ENCODE measurements at regions not wholly inside any gene's neighbourhood (a gene's known extent, or its start where the extent isn't known, plus 50 kb on each side); places are given as distances from the start of the nearest gene placed in this dataset.
"Not testable (repeated sequence)": the region's sequence is repeated elsewhere in the genome, so short reads cannot be mapped to it uniquely, and the experiment has no call there.

DNA sequence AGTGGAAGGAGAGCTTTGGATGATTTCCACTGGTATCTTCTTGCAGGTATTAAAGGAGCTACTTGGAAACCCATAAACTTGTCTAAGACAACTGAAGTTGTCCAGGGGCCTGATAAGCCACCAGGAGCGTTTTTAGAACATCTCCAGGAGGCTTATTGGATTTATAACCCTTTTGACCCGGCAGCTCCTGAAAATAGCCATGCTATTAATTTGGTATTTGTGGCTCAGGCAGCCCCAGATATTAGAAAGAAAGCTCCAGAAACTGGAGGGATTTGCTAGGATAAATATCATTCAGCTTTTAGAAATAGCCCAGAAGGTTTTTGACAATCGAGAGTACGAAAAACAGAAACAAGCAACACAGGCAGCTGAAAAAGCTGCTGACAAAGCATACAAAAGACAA lies 461.0 kb upstream of the HTR1E start:
- DNase-seq (ENCODE audit: low read depth in 2 of 2), result no peak

DNA sequence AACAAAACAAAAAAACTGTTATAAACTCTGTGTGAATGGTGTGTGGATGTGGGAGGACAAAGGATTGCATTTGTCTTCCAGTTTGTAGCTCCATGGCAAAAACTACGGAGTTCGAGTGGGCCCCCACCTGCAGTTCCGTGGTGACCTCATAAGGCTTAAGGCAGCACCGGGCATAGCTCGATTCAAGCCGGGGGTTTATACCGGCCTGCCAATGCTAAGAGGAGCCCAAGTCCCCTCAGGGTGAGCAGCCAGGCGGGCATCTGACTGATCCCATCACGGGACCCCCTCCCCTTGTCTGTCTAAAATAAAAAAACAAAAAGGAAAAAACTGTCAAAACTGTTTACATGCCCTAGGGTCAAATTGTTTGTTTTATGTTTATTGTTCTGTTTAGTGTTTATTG lies 463.2 kb upstream of the HTR1E start:
- no peak for DNase-seq (ENCODE audit: low read depth in 2 of 2)

DNA sequence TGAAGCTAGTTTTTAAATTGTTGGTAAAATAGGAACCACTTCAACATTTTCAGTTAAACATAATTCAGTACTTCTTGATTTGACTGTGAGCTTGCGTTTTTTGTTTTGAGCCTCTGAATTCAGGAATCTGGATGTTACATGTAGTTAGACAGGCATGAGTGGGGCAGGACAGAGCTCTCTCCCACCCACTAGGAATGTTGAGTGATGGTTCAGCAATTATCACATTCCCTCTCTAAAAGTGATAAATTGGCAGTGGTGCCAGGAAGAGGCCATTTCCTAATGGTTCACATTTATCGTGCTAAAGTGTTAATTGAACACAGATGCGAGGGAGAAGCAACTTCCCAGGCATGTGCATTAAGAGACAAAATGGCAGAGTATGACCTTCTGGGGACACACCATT lies 465.5 kb upstream of the HTR1E start:
- no peak for DNase-seq (ENCODE audit: low read depth in 2 of 2)

DNA sequence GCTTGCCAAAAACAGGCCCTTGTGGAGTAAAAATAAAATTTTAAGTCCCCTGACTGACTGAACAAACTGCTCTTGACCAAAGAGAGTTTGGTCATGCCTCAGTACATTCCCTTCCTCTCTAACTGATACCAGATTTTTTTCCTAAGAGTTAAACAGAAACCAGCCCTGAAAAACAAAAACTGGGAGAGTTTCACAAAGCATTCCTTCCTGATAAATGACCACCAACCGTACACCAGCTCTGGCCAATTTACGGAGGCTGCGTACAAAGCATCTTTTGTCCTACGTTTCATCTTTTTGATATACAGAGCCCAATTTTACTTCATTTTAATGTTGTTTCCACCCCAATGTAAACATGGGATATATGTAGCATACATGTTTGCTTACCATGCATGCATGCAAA lies 477.4 kb upstream of the HTR1E start:
- no peak for DNase-seq (ENCODE audit: low read depth in 2 of 2)

DNA sequence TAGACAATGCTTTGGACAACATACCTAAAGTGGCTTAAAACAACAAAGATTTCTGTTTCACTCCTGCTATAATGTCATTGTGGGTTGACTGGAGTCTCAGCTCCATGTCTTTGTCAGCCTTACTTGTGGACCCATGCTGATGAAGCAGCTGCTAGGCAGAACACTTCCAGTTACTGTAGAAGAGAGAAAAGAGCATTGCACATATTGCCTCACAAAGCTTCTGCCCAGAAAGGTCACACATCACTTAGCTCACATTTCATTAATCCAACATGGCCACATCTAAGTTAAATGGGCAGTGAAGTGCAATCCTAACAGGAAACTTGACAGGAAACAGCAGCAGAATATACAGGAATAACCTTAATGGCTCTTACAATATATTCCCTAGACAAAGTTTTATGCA lies 480.5 kb upstream of the HTR1E start:
- no peak for DNase-seq (ENCODE audit: low read depth in 2 of 2)

DNA sequence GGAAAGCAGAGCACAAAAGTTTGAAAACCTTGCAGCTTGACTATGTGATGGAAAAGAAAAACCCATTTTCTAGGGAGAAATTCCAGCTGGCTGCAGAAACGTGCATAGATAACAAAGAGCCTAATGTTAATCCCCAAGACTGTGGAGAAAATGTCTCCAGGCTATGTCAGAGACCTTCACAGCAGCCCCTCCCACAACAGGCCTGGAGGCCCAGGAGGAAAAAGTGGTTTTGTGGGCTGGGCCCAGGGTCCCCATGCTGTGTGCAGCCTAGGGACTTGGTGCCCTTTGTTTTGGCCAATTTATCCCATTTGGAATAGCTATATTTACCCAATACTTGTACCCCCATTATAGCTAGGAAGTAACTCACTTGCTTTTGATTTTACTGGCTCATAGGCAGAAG lies 484.1 kb upstream of the HTR1E start:
- DNase-seq (ENCODE audit: low read depth in 2 of 2), result no peak

DNA sequence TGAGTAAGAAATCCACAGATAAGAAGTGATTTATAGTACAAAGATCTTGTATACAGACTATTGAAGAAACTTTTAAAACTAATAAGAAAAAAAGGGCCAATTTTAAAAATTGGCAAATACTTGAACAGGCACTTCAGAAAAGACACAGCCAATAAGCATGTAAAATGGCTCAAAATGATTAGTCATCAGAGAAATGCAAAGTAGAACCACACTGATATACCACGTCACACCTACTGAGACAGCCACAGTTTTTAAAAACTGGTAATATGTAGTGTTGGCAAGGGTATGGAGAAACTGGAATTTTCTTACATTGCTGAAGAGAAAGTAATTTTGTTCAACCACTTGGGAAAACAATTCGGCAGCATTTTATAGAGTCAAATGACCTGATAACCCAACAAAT lies 488.9 kb upstream of the HTR1E start:
- no peak for DNase-seq (ENCODE audit: low read depth in 2 of 2)

DNA sequence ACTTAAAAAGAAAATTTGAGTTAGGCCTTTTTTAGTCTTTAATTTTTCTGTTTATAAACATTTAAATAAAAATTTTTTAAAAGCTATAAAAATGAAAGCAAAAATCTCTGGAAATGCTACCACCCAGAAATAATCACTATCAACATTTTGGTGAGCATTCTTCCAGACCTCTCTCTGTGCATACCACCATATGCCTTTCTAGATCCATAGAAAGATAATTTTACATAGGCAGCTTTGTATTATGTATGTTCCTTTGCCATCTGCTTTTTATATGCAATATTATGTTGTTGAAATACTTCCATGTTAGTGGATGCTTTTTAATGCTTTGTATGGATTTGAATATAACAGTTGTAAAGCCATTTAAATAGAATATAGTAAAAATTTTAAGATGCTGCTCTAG lies 496.7 kb upstream of the HTR1E start:
- no peak for DNase-seq (ENCODE audit: low read depth in 2 of 2)

DNA sequence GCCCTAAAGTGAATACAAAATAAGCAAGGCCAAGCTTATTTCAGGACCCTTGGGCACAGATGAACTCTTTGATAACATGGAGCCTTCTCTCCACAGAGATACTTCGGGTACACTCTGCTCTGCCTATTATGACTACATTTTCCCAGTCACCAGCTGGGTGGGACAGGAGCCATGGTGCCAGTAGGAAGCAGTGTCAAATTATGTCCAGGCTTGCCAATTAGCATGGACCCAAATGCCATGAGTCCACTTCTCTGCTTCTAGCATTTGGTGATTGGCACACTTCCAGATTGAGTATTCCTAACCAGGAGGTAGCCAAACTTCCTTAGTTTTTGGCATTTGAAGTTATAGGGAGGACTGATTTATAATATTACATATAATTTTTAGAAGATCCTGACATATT lies 513.8 kb upstream of the HTR1E start:
- no peak for DNase-seq (ENCODE audit: low read depth in 2 of 2)

DNA sequence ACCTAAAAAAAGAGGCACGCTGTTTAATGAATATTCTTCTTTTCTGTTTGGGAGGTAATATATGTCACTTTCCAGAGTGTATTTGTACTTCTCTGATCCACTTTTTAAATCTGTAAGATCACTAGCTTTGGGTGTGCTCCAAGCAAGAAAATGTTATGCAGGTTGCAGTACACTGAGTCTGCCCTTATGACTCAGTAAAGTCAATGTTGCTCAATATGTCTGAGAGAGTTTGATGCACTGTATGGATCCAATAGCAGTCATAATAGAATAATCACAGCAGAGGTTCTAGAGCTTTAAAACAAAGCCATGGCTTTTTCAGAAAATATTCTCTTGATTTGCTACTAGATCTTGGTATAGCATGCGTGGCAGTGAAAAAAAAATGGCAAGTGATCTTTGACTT lies 525.3 kb upstream of the HTR1E start:
- no peak for DNase-seq (ENCODE audit: low read depth in 2 of 2)

DNA sequence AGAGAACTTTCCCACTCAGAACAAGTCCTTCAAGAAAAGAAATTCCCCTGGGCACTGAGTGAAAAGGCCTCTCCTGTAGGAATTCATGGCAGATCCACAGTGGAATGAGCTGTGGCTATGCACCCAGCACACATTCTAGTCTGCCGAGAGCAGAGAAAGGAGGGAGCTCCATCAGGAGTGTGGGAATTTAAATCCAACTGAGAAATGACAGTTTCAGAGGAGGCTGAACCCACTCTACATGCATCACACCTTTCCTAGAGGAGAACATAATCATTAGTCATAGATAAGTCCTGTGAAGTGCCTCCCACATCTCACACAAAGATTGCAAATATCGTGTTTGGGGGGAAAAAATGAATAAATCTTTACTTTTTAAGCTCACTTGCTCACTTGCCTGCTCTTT lies 530.2 kb upstream of the HTR1E start:
- no peak for DNase-seq (ENCODE audit: low read depth in 2 of 2)

DNA sequence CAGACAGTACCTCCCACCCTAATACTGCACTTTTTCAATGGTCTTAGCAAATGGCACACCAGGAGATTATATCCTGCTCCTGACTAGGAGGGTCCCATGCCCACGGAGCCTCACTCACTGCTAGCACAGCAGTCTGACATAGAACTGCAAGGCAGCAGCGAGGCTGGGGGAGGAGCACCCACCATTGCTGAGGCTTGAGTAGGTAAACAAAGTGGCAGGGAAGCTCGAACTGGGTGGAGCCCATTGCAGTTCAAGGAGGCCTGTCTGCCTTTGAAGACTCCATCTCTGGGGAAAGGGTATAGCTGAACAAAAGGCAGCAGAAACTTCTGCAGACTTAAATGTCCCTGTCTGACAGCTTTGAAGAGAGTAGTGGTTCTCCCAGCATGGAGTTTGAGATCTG lies 544.5 kb upstream of the HTR1E start:
- not testable (repeated sequence) for DNase-seq (ENCODE audit: low read depth in 2 of 2)

DNA sequence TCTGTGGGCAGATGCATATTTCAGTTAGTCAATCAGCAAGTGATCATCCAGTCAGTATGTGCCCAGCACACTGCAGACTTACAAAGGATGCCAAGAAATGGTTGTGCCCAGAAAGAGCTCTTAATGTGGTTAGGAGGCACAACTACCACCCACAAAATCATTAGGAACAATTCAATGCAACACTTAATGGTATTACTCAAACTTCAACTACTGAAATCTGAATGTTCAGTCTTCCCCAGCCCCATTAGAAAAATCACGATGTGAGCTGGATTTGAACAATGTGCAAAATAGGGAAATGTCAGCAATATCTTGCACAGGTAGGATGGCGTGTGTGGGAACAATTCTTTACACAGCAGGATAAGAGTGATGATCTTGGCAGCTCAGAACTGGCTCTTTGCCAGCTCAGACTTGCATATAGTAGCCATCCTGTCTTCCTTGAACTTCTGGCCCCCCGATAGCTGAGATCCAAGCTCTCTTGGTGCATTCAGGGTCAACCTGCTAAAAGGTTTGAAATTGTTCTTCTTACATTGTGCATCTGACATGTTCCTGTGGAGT lies 556.7 kb upstream of the HTR1E start:
- DNase-seq (ENCODE audit: low read depth in 2 of 2), result no peak

DNA sequence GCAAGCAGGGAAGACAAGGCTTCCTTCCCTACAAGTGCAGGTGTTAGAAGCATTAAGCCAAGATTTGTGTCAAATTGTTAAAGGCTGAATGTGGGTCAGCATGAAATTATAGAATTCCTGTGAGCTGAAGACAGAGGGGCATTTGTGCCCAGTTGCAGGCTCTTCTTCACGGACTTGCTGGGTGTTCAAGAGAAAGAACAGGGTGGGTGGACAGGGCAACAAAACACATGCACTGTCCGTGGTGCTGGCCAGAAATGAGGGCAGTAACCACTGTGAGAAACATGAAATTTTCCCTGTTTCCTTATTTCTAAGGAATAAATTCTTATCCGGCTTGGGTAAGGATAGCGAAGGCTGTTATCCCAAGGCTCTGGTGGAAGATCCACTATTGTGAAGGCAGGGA lies 579.5 kb upstream of the HTR1E start:
- DNase-seq (ENCODE audit: low read depth in 2 of 2), result no peak

DNA sequence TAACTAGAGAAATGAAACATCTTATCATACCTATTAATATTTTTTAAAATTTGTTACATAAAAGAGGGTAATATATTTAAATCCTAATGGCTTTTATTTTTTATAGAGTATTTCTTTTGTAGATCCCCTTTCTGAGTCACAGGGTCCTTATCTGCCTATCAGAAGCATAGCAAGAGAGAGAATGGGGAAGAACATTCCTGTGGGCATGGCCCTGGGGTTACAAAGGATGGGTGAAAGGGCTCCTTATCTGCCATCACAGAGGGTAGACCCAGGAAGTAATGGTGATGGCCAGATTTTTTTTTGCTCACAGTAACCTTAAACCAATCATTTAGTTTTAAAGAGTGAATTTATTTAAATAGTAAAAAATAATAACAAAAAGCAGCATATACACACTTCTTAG lies 582.1 kb upstream of the HTR1E start:
- no peak for DNase-seq (ENCODE audit: low read depth in 2 of 2)

DNA sequence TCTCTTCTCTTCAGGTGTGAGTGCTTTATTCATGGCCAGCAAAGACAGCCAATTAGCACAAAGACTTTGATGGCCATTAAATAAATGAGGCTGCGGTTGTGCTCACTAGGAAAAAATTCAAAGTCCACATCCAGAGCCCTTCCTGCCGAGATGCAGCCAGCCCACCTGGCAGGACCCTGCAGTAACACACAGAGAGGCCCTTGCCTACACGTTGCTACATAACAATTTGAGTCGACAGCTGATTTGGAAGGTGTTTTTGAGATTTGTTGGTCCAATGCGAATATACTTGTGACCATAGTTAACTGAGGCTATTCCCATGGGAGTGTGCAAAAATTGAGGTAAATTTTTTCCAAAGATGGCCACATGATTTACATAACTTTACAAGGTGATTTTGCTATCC lies 605.4 kb upstream of the HTR1E start:
- no peak for DNase-seq (ENCODE audit: low read depth in 2 of 2)

DNA sequence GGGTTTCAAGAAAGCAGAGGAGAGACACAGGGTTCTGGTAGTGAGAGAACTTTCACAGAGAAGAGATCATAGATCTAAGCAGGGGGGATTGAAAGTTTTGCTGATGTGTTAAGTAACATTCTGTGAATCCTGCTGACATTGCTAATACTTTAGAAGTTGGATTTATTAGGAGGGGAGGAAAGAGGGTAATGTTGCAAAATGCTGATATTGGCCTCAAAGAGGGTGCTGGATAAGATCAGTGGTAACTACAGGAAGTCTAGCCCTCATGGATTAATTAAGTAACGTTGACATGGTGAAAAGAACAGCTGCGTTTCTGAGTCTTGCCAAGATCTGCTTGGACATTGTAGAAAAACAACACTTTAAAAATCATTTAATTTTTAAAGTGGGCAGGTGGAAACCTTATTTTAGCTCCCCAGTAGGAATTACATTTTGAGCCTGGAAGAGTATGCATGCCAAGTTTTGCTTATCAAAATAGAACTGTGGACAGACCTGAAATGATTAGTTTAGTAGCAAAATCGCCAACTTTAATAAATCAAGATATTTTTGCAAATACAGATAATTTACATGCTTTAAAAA lies 606.0 kb upstream of the HTR1E start:
- DNase-seq (ENCODE audit: low read depth in 2 of 2), result no peak

DNA sequence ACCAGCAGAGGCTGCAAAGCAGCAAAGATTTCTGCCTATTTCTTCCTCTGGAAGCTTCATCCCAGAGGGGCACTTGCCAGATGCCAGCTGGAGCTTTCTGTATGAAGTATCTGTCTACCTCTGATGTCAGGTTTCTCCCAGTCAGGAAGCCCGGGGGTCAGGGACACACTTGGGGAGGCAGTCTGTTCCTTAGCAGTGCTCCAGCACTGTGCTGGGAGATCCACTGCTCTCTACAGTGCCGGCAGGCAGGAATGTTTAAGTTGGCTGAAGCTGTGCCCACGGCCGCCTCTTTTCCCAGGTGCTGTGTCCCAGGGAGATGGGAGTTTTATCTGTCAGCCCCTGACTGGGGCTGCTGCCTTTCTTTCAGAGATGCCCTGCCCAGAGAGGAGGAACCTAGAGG lies 631.1 kb upstream of the HTR1E start:
- no peak for DNase-seq (ENCODE audit: low read depth in 2 of 2)

DNA sequence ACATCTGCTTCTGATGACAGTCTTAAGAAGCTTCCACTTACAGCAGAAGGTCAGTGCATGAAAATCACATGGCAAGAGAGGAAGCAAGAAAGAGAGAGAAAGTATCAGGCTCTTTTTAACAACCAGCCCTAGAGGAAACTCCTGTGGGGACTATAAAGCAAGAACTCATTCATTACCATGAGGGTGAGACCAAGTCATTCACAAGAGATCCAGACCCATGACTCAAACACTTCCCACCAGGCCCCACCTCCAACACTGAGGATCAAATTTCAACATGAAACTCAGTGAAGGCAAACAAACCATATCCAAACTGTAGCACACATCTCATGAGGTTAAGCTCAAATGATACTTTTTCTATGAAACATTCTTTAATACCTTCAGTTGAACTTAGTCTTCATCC lies 643.2 kb upstream of the SYNCRIP start:
- DNase-seq (ENCODE audit: low read depth in 2 of 2), result no peak

DNA sequence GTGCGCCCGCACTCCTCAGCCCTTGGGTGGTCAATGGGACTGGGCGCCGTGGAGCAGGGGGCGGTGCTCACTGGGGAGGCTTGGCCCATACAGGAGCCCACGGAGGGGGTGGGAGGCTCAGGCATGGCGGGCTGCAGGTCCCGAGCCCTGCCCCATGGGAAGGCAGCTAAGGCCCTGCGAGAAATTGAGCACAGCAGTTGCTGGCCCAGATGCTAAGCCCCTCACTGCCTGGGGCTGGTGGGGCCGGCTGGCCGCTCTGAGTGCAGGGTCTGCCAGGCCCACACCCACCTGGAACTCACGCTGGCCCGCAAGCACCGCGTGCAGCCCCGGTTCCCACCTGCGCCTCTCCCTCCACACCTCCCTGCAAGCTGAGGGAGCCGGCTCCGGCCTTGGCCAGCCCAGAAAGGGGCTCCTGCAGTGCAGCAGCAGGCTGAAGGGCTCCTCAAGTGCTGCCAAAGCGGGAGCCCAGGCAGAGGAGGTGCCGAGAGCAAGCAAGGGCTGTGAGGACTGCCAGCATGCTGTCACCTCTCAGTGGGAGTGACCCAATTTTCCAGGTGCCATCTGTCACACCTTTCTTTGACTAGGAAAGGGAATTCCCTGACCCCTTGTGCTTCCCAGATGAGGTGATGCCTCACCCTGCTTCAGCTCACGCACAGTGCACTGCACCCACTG lies 642.3 kb upstream of the SYNCRIP start:
- not testable (repeated sequence) for DNase-seq (ENCODE audit: low read depth in 2 of 2)

DNA sequence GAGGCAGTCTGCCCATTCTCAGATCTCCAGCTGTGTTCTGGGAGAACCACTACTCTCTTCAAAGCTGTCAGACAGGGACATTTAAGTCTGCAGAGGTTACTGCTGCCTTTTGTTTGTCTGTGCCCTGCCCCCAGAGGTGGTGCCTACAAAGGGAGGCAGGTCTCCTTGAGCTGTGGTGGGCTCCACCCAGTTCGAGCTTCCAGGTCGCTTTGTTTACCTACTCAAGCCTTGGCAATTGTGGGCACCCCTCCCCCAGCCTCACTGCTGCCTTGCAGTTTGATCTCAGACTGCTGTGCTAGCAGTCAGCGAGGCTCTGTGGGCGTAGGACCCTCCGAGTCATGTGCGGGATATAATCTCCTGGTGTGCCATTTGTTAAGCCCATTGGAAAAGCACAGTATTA lies 640.9 kb upstream of the SYNCRIP start:
- DNase-seq (ENCODE audit: low read depth in 2 of 2), result not testable (repeated sequence)

DNA sequence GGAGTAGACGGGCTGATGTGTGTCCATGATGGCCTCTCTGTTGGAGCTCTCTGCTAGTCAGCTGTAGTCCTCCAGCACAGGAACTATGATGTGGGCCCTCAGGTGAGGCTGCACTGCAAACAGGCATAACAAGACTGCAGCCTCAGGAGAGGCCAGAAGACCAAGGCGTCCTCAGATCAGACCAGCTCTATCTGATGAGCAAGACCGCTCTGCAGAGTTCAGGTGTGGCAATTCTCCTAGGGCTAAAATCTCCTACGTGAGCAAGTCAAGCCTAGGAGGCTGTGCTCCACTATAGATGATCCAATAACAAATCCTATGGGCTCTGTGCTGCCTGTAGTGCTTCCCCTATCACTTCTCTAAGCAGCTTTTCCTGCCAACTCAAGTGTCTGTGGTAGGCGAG lies 633.4 kb upstream of the SYNCRIP start:
- no peak for DNase-seq (ENCODE audit: low read depth in 2 of 2)

DNA sequence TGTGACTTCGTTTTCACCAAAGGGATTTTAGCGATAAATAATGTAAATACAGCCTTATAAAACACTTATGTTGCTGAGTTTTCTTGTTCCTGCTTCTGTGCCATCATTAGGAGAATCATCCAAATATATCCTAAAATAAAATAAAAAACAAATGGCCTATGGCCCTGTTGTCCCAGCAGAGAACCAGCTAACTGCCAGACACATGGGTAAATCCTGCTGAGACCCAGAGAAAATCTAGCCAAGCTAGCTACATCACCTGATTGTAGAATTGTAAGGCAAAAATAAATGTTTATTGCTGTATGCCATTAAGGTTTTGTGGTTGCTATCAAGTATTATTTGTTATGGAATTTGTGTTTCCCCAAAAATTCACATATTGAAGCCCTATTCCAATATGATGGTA lies 631.2 kb upstream of the SYNCRIP start:
- no peak for DNase-seq (ENCODE audit: low read depth in 2 of 2)

DNA sequence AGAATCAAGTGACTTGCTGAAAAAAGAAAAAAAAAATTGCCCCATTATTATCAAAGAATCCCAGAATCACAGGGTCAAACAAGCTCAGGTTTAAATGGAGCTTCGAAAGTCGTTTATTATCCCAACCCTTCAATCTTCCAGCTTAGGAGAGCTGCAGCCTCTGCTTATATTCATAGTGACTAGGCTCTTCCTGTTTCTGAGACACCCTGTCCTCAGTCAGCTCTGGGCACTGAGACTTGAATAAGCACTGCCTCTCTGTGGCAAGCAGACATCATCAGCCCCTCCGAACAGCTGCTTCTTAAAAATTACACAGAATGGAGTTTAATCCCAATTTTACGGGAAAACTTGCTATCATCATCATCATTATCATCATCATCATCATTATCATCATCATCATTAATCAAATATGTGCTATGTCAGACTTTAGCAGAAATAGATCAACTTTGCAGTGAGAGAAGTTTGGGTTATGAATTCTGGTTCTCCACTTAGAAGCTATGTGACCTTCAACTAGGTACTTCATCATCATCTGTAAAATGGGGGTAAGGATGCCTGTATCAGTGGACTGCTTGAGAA lies 614.0 kb upstream of the SYNCRIP start:
- DNase-seq (ENCODE audit: low read depth in 2 of 2), result no peak

Measured in stimulated activated CD4-positive, alpha-beta T cell treated with anti-CD3 and anti-CD28 coated beads, Interleukin-4, amount 100 ng/mL, for 48 hours (primary cell).